GM10266 (cell line): ENCODE measurements at regions not wholly inside any gene's neighbourhood (a gene's known extent, or its start where the extent isn't known, plus 50 kb on each side); places are given as distances from the start of the nearest gene placed in this dataset.
"Not testable (repeated sequence)": the region's sequence is repeated elsewhere in the genome, so short reads cannot be mapped to it uniquely, and the experiment has no call there.

Experiments
- DNase-seq: peaks from one replicate; pipeline ENCODE4 v3.0.0; 2012; ENCODE audit errors: extremely low spot score
- TF ChIP-seq, protein P1 (sequence below): IDR thresholded peaks from 2 replicates; pipeline ENCODE4 v1.5.1; 2012; ENCODE audit warnings: mild to moderate bottlenecking, low read depth; ENCODE audit not compliant: control insufficient read depth, insufficient read depth; ENCODE audit errors: missing control alignments

DNA sequence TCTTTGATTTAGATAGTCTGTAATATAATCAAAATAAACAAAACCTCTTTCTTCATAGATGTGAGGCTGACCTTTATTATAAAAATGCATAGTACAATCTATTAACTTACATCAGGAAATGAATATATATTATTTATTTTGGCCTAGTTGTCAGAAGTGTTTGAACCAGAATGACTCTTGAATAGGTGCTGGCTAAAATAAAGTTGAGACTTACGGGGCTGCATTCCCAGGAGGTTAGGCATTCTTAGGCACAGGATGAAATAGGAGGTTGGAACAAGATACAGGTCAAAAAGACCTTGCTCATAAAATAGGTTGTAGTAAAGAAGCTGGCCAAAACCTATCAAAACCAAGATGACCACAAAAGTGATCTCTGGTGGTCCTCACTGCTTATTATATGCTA, 1193.3 kb upstream of the IGFBP7 start:
- no peak for DNase-seq
- TF ChIP-seq, protein P1, sequence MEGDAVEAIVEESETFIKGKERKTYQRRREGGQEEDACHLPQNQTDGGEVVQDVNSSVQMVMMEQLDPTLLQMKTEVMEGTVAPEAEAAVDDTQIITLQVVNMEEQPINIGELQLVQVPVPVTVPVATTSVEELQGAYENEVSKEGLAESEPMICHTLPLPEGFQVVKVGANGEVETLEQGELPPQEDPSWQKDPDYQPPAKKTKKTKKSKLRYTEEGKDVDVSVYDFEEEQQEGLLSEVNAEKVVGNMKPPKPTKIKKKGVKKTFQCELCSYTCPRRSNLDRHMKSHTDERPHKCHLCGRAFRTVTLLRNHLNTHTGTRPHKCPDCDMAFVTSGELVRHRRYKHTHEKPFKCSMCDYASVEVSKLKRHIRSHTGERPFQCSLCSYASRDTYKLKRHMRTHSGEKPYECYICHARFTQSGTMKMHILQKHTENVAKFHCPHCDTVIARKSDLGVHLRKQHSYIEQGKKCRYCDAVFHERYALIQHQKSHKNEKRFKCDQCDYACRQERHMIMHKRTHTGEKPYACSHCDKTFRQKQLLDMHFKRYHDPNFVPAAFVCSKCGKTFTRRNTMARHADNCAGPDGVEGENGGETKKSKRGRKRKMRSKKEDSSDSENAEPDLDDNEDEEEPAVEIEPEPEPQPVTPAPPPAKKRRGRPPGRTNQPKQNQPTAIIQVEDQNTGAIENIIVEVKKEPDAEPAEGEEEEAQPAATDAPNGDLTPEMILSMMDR: no peak

DNA sequence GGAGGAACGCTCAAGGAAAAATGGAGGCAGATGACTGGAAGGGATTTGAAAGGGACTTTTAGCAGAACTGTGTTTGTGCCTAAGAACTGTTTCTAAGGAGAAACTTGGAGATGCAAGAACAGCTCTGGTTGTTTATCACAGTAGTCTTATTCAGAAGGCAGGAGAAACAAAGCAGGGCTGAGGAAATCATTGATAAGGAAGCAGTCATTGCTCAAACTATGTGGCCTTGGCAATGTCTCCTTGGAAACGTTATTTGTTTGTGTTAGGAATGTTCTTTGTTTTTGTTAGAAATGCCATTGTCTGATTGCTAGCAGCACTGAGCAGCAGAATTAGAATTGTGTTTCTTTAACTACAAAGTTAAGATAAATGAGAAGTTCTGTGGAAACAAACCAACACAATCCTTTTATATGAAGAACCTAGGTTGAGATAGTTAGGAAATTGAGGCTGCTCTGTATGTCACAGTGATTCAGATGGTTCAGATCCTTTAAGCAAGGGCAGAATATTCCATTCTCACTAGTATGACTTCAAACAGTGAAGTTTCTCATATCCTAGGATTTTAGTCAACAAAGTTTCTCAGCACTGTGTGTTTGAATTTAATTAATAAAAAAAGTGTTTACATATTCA, 1191.3 kb upstream of the IGFBP7 start:
- TF ChIP-seq, protein P1: no peak
- no peak for DNase-seq

DNA sequence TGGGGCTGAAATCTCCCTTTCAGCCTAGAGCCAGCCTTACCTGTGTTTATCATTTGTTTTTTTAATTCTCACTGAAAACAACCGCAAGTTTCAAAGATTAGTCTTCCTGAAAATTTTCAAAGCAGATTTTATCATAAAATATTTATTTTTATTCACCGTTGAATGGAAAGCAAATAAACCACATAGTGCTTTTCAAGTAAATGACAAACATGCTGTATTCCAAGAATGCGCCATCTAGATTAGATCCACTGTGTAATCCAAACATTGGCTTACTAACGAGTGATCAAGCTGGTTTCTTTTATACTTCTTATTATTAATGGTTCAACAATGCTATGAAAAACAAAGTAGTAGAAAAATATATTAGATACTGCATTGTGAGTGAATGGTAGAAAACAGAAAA, 1176.2 kb upstream of the IGFBP7 start:
- TF ChIP-seq, protein P1: no peak

DNA sequence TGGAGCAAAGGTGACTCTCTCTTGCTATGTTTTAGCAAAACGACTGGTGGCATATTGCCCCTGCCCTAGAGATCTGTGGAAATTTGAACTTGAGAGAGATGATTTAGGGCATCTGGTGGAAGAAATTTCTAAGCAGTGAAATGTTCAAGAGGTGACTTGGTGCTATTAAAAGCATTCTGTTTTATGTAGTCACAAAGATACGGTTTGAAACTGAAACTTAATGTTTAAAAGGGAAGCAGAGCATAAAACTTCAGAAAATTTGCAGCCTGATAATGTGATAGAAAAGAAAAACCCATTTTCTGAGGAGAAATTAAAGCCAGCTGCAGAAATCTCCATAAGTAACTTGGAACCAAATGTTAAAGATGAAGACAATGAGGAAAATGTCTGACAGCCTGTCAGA, 1170.7 kb upstream of the IGFBP7 start:
- not testable (repeated sequence) for DNase-seq

More for the DNA sequence above, 1176.2 kb upstream of the IGFBP7 start:
- DNase-seq: no peak

DNA sequence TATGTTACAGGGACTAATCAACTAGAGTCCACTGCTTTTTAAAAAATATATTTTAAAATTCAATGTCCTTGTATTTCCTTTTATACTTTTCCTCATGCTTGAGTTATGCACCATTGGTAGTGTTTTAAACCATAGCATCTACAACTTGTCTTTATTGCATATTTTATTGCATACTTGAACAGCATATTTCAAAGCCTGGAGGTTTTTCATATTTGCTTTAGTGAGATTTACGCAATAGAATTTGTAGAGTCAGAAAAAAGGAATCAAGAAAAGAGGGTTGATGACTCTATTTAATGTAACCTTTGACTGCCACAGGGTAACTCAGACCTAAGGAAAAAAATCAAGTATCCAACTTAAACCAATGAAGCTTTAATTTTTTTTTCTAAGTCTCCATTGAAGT, 1165.7 kb upstream of the IGFBP7 start:
- no peak for DNase-seq
- TF ChIP-seq, protein P1: no peak

DNA sequence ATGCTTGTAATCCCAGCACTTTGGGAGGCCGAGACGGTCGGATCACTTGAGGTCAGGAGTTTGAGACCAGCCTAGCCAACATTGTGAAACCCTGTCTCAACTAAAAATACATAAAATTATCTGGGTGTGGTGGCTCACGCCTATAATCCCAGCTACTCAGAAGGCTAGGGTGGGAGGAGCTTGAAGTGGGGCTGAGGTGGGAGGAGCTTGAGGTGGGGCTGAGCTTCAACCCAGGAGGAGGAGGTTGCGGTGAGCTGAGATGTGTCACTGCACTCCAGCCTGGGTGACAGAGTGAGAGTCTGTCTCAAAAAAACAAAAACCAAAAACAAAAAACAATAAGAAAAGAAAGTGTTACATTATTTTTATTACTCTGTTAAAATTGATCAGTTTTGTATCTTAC, 1164.4 kb upstream of the IGFBP7 start:
- TF ChIP-seq, protein P1: no peak
- DNase-seq: no peak

DNA sequence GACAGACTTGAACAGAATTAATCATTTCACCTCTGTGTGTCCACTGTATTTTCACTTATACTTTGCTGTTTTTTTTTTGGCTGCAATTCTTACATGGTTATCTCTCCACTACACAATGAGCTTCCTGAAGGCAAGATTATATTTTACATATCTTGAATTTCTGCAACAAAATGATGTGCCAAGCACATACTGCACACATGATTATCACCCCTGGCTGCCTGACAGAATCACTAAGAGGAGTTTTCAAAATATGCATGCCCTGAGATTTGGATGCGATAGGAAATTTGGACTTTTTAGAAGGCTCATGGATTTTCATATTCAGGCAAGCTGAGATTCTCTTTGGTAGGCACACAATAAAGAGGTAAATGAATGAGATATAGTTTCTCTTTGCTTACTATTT, 1162.1 kb upstream of the IGFBP7 start:
- no peak for DNase-seq
- TF ChIP-seq, protein P1: no peak

DNA sequence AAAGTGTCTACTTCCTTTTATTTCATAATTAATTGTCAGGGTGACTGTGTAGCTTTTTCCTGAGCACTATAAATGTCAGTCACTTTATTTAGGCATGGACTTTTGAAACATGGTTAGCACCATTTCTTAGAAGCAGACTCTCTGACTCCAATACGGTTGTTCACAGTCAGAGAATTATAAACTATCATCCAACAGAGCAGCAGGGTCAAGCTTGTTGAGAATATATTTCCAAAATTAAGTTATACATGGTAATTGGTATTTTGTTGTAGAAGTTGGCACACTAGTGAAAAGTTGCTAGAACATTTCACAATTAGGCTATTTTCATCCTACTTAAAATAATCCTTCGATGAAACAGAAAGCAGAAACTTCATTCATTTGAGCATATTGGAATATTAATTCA, 1155.5 kb upstream of the IGFBP7 start:
- TF ChIP-seq, protein P1: no peak
- DNase-seq: no peak
